GM12873 (cell line): ENCODE measurements at regions not wholly inside any gene's neighbourhood (a gene's known extent, or its start where the extent isn't known, plus 50 kb on each side); places are given as distances from the start of the nearest gene placed in this dataset.

ENCODE experiments used
- TF ChIP-seq, protein P1 (sequence below): IDR thresholded peaks from 2 replicates; pipeline ENCODE4 v1.5.1; 2012; ENCODE audit warnings: low read depth, mild to moderate bottlenecking, moderate library complexity, low read length, control low read depth; ENCODE audit not compliant: insufficient read depth; ENCODE audit errors: missing control alignments

DNA sequence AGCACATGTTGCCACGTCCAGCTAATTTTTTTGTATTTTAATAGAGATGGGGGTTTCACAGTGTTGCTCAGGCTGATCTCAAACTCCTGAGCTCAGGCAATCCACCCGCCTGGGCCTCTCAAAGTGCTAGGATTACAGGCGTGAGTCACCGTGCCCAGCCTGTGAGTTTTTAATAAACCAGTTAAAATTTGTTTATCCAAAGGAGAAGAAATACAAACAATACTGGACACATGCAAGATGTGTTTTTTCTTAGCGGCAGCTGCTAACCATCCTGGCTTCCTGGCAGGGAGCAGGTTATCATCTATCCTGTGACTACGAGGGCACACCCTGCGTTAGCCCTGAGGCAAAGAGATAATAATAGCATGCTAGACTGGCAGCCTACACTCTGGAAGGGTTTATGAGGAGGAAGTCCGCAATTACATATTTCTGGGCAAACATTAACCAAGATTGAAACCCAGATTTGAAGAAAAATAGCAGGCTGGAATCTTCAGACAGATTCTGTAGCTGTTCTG, 191.4 kb downstream of the SPRY1 start:
- TF ChIP-seq, protein P1, sequence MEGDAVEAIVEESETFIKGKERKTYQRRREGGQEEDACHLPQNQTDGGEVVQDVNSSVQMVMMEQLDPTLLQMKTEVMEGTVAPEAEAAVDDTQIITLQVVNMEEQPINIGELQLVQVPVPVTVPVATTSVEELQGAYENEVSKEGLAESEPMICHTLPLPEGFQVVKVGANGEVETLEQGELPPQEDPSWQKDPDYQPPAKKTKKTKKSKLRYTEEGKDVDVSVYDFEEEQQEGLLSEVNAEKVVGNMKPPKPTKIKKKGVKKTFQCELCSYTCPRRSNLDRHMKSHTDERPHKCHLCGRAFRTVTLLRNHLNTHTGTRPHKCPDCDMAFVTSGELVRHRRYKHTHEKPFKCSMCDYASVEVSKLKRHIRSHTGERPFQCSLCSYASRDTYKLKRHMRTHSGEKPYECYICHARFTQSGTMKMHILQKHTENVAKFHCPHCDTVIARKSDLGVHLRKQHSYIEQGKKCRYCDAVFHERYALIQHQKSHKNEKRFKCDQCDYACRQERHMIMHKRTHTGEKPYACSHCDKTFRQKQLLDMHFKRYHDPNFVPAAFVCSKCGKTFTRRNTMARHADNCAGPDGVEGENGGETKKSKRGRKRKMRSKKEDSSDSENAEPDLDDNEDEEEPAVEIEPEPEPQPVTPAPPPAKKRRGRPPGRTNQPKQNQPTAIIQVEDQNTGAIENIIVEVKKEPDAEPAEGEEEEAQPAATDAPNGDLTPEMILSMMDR = no peak

DNA sequence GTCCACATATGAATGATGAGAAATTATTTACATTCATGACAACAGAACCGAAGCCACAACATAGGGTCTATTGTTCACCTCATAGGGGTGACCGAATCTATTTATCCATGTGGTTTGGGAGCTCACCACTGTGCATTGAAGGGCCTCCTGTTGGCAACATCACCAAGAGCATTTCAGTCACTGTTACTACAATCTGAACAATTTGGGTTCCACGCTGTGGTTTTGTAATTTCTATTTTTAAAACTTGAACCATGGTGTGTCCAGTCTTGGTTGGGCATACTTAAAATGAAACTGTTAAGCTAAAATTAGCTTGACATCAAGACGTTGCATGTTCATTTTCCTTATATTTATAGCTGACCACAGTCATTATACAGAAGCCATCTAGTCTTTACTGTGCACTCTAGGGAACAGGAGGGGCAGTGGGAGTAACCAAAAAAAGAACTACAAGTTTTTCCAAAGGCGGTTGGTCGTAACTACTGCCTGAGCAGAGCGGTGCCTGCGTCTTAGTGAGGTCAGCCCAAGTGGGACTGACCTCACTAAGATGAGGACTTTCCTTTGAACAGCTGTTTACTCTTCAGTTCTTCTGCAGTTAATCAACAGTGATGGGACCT, 192.1 kb downstream of the SPRY1 start:
- TF ChIP-seq, protein P1 = no peak

GRCh38 chr4:123589301-123589700, 192.7 kb downstream of the SPRY1 start:
- TF ChIP-seq, protein P1 = no peak

DNA sequence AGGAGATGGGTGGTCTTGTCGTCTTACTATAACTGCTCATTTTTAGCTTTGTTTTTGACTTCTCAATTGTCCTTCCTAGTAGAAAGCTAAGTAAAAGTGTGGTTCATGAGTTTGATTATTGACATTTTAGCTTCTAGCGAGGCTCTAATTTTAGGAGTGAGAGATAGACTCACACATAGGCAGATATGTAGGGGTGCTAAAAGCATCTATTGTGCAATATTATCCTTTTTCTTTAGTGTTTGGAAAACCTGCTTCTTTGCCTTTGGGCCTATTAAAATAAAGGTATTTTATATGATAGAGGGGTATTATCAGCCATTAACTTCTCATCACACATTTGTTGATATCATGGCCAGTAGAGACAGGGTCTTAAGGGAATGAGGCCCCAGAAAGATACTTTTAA, 195.3 kb downstream of the SPRY1 start:
- TF ChIP-seq, protein P1 = no peak

GRCh38 chr4:123593655-123594054, 197.1 kb downstream of the SPRY1 start:
- TF ChIP-seq, protein P1 = no peak

DNA sequence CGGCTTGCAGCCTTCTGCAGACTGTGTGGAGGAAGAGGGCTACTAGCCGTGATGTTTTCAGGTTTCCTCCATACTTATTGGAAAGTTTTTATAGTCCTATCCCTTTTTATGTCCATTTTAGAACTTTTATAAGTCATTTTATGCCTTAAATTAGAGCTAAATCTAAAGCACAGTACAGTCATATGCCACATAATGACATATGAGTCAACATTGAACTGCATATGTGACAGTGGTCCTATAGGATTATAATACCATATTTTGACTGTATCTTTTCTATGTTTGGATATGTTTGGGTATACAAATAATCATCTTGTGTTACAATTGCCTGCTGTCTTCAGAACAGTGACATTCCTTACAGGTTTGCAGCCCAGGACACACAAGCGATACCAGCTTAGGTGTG, 200.2 kb downstream of the SPRY1 start:
- TF ChIP-seq, protein P1 = no peak

DNA sequence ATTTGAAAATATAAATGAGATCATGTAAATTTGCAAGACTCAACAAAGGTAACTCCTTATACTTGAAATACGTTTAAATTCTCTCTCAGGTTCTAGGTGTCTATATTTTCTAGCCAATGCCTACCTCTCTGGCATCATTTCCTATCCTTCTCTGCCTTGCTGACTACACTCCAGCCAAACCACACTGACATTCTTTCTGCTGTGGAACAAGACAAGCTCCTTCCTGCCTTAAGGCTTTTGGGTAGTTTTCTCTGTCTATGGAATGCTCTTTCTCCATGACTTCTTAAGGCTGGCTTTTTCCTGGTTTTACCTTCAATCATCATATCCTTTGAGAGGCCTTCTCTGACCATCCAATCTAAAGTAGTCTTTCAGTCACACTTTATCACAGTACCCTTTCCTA, 201.0 kb downstream of the SPRY1 start:
- TF ChIP-seq, protein P1 = no peak
